H1 (cell line): ENCODE measurements at regions not wholly inside any gene's neighbourhood (a gene's known extent, or its start where the extent isn't known, plus 50 kb on each side); places are given as distances from the start of the nearest gene placed in this dataset.
"Not testable (repeated sequence)": the region's sequence is repeated elsewhere in the genome, so short reads cannot be mapped to it uniquely, and the experiment has no call there.

Source experiments
- CTCF ChIA-PET: fragments of 300-600 bp; sonication (Branson Sonifier 250); formaldehyde crosslinking; loops from one replicate; lab custom pipeline; 2021; ENCODE audit not compliant: partially characterized antibody; lab: Charles Lee
- POLR2A ChIA-PET: fragments of 300-600 bp; sonication (Branson Sonifier 250); formaldehyde crosslinking; loops from one replicate; lab custom pipeline; 2021; ENCODE audit warnings: inconsistent platforms; ENCODE audit not compliant: partially characterized antibody; lab: Charles Lee
- DNase-seq, 2 experiments: peaks; one replicate each; pipeline versions ENCODE4 v3.0.0 to v3.0.0-alpha.2; 2010 to 2022; ENCODE audit warnings: low spot score in 2 of 2, low read depth in 1 of 2, mixed read lengths in 1 of 2
- FAIRE-seq: peaks from 2 replicates; lab custom pipeline; 2011; peaks lifted over from hg19 to GRCh38; lab: Jason Lieb, UNC
- H2AFZ ChIP-seq: 2 replicates; pipeline ENCODE4 v1.8.1; 2012; ENCODE audit warnings: low read length, inconsistent platforms
- H2AK5ac ChIP-seq: 2 replicates; pipeline ENCODE4 v1.6.1; 2013; ENCODE audit warnings: low read depth, low read length
- H2BK120ac ChIP-seq: replicated peaks from 2 replicates; pipeline ENCODE3; 2013; ENCODE audit warnings: low read depth, low read length, inconsistent platforms
- H2BK12ac ChIP-seq: 2 replicates; pipeline ENCODE4 v1.6.1; 2013; ENCODE audit warnings: low read depth, low read length
- H2BK15ac ChIP-seq: 2 replicates; pipeline ENCODE4 v1.6.1; 2013; ENCODE audit warnings: low read length
- H2BK20ac ChIP-seq: 2 replicates; pipeline ENCODE4 v1.6.1; 2013; ENCODE audit warnings: low read length
- H2BK5ac ChIP-seq: 2 replicates; pipeline ENCODE4 v1.6.1; 2013; ENCODE audit warnings: low read depth, low read length
- H3K14ac ChIP-seq: 2 replicates; pipeline ENCODE4 v1.6.1; 2013; ENCODE audit warnings: inconsistent platforms; ENCODE audit not compliant: insufficient read length
- H3K18ac ChIP-seq: 2 replicates; pipeline ENCODE4 v1.6.1; 2013; ENCODE audit warnings: low read length; ENCODE audit errors: extremely low read depth
- H3K23ac ChIP-seq: 2 replicates; pipeline ENCODE4 v1.6.1; 2013; ENCODE audit warnings: inconsistent platforms; ENCODE audit not compliant: insufficient read length
- H3K23me2 ChIP-seq: 2 replicates; pipeline ENCODE4 v1.6.1; 2013; ENCODE audit warnings: low read depth, low read length
- H3K27ac ChIP-seq: 2 replicates; pipeline ENCODE4 v1.6.1; 2011; ENCODE audit warnings: low read depth, low read length, inconsistent platforms
- H3K27me3 ChIP-seq, 4 experiments: replicated peaks in 1 of 4; 1 replicate in 1 of 4; 2 replicates in 3 of 4; pipeline versions ENCODE4 v1.6.1 to v1.8.1; 2011 to 2013; ENCODE audit warnings: low read length in 3 of 4, mild to moderate bottlenecking in 3 of 4, inconsistent platforms in 2 of 4, mixed read lengths in 2 of 4, moderate library complexity in 1 of 4; ENCODE audit not compliant: control insufficient read depth in 3 of 4, insufficient read depth in 3 of 4; ENCODE audit errors: extremely low read depth in 1 of 4
- H3K36me3 ChIP-seq, 4 experiments: 2 replicates each; pipeline versions ENCODE4 v1.6.1 to v1.8.1; 2011 to 2013; ENCODE audit warnings: mild to moderate bottlenecking in 4 of 4, low read length in 3 of 4, moderate library complexity in 2 of 4, control low read depth in 1 of 4, inconsistent platforms in 1 of 4; ENCODE audit not compliant: insufficient read depth in 4 of 4, control insufficient read depth in 2 of 4
- H3K4ac ChIP-seq: replicated peaks from 2 replicates; pipeline ENCODE3; 2013; ENCODE audit warnings: low read length, low read depth, mixed read lengths, inconsistent platforms; ENCODE audit not compliant: insufficient read length
- H3K4me1 ChIP-seq, 4 experiments: replicated peaks in 1 of 4; 1 replicate in 1 of 4; 2 replicates in 3 of 4; pipeline versions ENCODE4 v1.6.1 to v1.8.1; 2011 to 2013; ENCODE audit warnings: low read length in 3 of 4, inconsistent platforms in 2 of 4, mixed read lengths in 1 of 4; ENCODE audit not compliant: insufficient read depth in 4 of 4, control insufficient read depth in 3 of 4
- H3K4me2 ChIP-seq, 2 experiments: 2 replicates each; pipeline versions ENCODE4 v1.6.1 to v1.8.1; 2011 to 2013; ENCODE audit warnings: low read depth in 2 of 2, low read length in 2 of 2, control low read depth in 1 of 2, inconsistent platforms in 1 of 2, mild to moderate bottlenecking in 1 of 2; ENCODE audit not compliant: insufficient read depth in 1 of 2
- H3K4me3 ChIP-seq, 4 experiments: fragments of 200-600, 300-600 bp in 1 of 4; sonication (generic), shearing (Covaris generic), sonication (Bioruptor Twin) in 1 of 4; 2 replicates each; pipeline versions ENCODE4 v1.5.1 to v1.8.1; 2011 to 2016; ENCODE audit warnings: low read length in 4 of 4, low read depth in 3 of 4, control low read depth in 2 of 4, inconsistent platforms in 2 of 4, mild to moderate bottlenecking in 2 of 4, mixed read lengths in 1 of 4, moderate library complexity in 1 of 4; ENCODE audit not compliant: insufficient read depth in 2 of 4; ENCODE audit errors: extremely low read depth in 1 of 4
- H3K56ac ChIP-seq: replicated peaks from 2 replicates; pipeline ENCODE3; 2013; ENCODE audit warnings: low read depth, mild to moderate bottlenecking, mixed read lengths, low read length, inconsistent platforms; ENCODE audit not compliant: insufficient read length
- H3K79me1 ChIP-seq: 2 replicates; pipeline ENCODE4 v1.6.1; 2013; ENCODE audit warnings: low read depth, low read length, control low read depth
- H3K79me2 ChIP-seq, 2 experiments: 2 replicates each; pipeline versions ENCODE4 v1.6.1 to v1.8.1; 2012 to 2013; ENCODE audit warnings: low read length in 2 of 2, mild to moderate bottlenecking in 2 of 2, inconsistent platforms in 1 of 2; ENCODE audit not compliant: insufficient read depth in 2 of 2, control insufficient read depth in 1 of 2
- H3K9ac ChIP-seq, 4 experiments: replicated peaks in 1 of 4; 1 replicate in 1 of 4; 2 replicates in 3 of 4; pipeline versions ENCODE4 v1.6.1 to v1.8.1; 2011 to 2013; ENCODE audit warnings: low read depth in 3 of 4, low read length in 3 of 4, control low read depth in 2 of 4, mild to moderate bottlenecking in 2 of 4, moderate library complexity in 2 of 4, inconsistent platforms in 1 of 4; ENCODE audit errors: extremely low read depth in 1 of 4
- H3K9me3 ChIP-seq, 2 experiments: 2 replicates each; pipeline versions ENCODE4 v1.6.1 to v1.8.1; 2012 to 2013; ENCODE audit warnings: mild to moderate bottlenecking in 2 of 2, moderate library complexity in 2 of 2, control low read depth in 1 of 2, inconsistent platforms in 1 of 2, low read depth in 1 of 2, low read length in 1 of 2, mixed read lengths in 1 of 2; ENCODE audit not compliant: insufficient read depth in 2 of 2
- H4K20me1 ChIP-seq, 2 experiments: replicated peaks in 1 of 2; 2 replicates each; pipeline versions ENCODE3 to v1.8.1; 2011 to 2013; ENCODE audit warnings: inconsistent platforms in 2 of 2, low read length in 2 of 2, mild to moderate bottlenecking in 1 of 2; ENCODE audit not compliant: insufficient read depth in 2 of 2, control insufficient read depth in 1 of 2
- H4K5ac ChIP-seq: 2 replicates; pipeline ENCODE4 v1.6.1; 2013; ENCODE audit warnings: low read length, low read depth, mixed read lengths, inconsistent platforms; ENCODE audit not compliant: insufficient read length
- H4K8ac ChIP-seq: 2 replicates; pipeline ENCODE4 v1.8.0; 2013; ENCODE audit warnings: mild to moderate bottlenecking, moderate library complexity, low read length, inconsistent platforms; ENCODE audit not compliant: insufficient read depth; ENCODE audit errors: extremely low read depth
- H4K91ac ChIP-seq: replicated peaks from 2 replicates; pipeline ENCODE3; 2013; ENCODE audit warnings: low read length, mixed read lengths, inconsistent platforms; ENCODE audit not compliant: insufficient read length
- WGBS, 2 experiments: shearing (Covaris generic) in 1 of 2; methylation state at CpG; one replicate each; pipeline versions ENCODE4 v1.1.6 to v1.1.7; 2013 to 2015; ENCODE audit warnings: low lambda C conversion rate in 2 of 2, mixed read lengths in 2 of 2, inconsistent platforms in 1 of 2, low coverage in 1 of 2, missing lambda C conversion rate in 1 of 2; ENCODE audit not compliant: insufficient replicate concordance in 2 of 2, insufficient coverage in 1 of 2, insufficient read length in 1 of 2; ENCODE audit errors: extremely low coverage in 1 of 2, missing lambda C conversion rate in 1 of 2; 5-methylcytosine and 5-hydroxymethylcytosine counted together

GRCh38 chr20:30569867-30570266 is 687.6 kb upstream of the DEFB115 start:
- H3K27me3 ChIP-seq, H2BK15ac ChIP-seq, H4K5ac ChIP-seq, CTCF ChIA-PET, H3K36me3 ChIP-seq, H3K4me2 ChIP-seq, H3K56ac ChIP-seq, H2BK120ac ChIP-seq, H3K79me1 ChIP-seq, H3K79me2 ChIP-seq, H2BK5ac ChIP-seq, H3K9me3 ChIP-seq, H2AFZ ChIP-seq, H3K4me1 ChIP-seq, H4K8ac ChIP-seq, FAIRE-seq, H3K23me2 ChIP-seq, H3K23ac ChIP-seq, H4K20me1 ChIP-seq, H2BK20ac ChIP-seq, H2AK5ac ChIP-seq, H3K14ac ChIP-seq, H3K27ac ChIP-seq, DNase-seq, H3K4ac ChIP-seq, H3K4me3 ChIP-seq, H3K18ac ChIP-seq, H2BK12ac ChIP-seq, POLR2A ChIA-PET, H4K91ac ChIP-seq, H3K9ac ChIP-seq: not testable (repeated sequence)
- 77% methylated on average over 9 of the region's 12 CpGs; no CpG with 5 or more reads in 1 of the 2 experiments for WGBS, 2 experiments

GRCh38 chr20:30570622-30571021 is 686.8 kb upstream of the DEFB115 start:
- H2BK5ac ChIP-seq, H4K5ac ChIP-seq, DNase-seq, H3K79me1 ChIP-seq, H3K23me2 ChIP-seq, H4K20me1 ChIP-seq, H3K27me3 ChIP-seq, H2BK15ac ChIP-seq, H2BK120ac ChIP-seq, H3K9ac ChIP-seq, H3K18ac ChIP-seq, H2BK20ac ChIP-seq, H3K27ac ChIP-seq, H4K8ac ChIP-seq, H2BK12ac ChIP-seq, H3K14ac ChIP-seq, H3K56ac ChIP-seq, H3K9me3 ChIP-seq, H3K23ac ChIP-seq, H3K4me3 ChIP-seq, H3K4me1 ChIP-seq, H3K36me3 ChIP-seq, CTCF ChIA-PET, H3K4me2 ChIP-seq, H3K79me2 ChIP-seq, POLR2A ChIA-PET, H2AK5ac ChIP-seq, FAIRE-seq, H4K91ac ChIP-seq, H2AFZ ChIP-seq, H3K4ac ChIP-seq: not testable (repeated sequence)
- WGBS, 2 experiments = 43% methylated on average over 2 of the region's 4 CpGs; no CpG with 5 or more reads in 1 of the 2 experiments
